Right lobe of liver (tissue), 4 donors: ENCODE measurements at regions not wholly inside any gene's neighbourhood (a gene's known extent, or its start where the extent isn't known, plus 50 kb on each side); places are given as distances from the start of the nearest gene placed in this dataset.

Source experiments
- POLR2A ChIP-seq: fragments of 450-650 bp; IDR thresholded peaks from one replicate; pipeline ENCODE4 v1.6.1; 2017; ENCODE audit warnings: antibody characterized with exemption, mild to moderate bottlenecking
- TF ChIP-seq, protein P1 (sequence below), 4 donors: fragments of 200-600 bp in 3 of 4; fragments of 450-650 bp in 1 of 4; IDR thresholded peaks; one replicate each; pipeline versions ENCODE4 v1.5.1 to v1.8.0; 2016 to 2022; ENCODE audit warnings: antibody characterized with exemption in 4 of 4, mild to moderate bottlenecking in 2 of 4
- donor health status: DM: no; HTN: no; CAD: no.
- donor health status: DM: no; HTN: no; CAD: no.
- donor health status: DM: no; HTN: yes; CAD: no.

DNA sequence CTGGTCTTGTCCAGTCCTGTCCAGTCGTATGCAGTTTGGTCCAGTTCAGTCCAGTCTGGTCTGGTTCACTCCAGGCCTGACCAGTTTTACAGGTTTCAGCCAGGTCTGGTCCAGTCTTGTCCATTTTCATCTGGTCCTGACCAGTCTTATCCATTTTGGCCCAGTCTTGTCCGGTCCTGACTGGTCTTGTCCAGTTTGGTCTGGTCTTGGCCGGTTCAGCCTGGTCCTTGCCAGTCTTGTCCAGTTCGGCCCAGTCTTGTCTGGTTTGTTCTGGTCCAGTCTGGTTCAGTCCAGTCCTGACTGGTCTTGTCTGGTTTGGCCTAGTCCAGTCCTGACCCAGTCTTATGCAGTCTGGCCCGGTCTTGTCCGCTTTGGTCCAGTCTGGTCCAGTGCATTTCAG is 380.2 kb downstream of the OR4C45 start:
- TF ChIP-seq, protein P1, sequence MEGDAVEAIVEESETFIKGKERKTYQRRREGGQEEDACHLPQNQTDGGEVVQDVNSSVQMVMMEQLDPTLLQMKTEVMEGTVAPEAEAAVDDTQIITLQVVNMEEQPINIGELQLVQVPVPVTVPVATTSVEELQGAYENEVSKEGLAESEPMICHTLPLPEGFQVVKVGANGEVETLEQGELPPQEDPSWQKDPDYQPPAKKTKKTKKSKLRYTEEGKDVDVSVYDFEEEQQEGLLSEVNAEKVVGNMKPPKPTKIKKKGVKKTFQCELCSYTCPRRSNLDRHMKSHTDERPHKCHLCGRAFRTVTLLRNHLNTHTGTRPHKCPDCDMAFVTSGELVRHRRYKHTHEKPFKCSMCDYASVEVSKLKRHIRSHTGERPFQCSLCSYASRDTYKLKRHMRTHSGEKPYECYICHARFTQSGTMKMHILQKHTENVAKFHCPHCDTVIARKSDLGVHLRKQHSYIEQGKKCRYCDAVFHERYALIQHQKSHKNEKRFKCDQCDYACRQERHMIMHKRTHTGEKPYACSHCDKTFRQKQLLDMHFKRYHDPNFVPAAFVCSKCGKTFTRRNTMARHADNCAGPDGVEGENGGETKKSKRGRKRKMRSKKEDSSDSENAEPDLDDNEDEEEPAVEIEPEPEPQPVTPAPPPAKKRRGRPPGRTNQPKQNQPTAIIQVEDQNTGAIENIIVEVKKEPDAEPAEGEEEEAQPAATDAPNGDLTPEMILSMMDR (IDR thresholded peaks at IDR 0.05), result no peak
- no peak for TF ChIP-seq POLR2A
